Fibroblast of lung (primary cell): ENCODE measurements at regions not wholly inside any gene's neighbourhood (a gene's known extent, or its start where the extent isn't known, plus 50 kb on each side); places are given as distances from the start of the nearest gene placed in this dataset.

Experiments
- DNase-seq, 2 donors: peaks; one replicate each; pipeline versions ENCODE4 v3.0.0 to v3.0.0-alpha.2; 2010; ENCODE audit warnings: low read depth in 2 of 2
- H2AFZ ChIP-seq: 2 replicates; pipeline ENCODE4 v1.5.1; 2012; ENCODE audit warnings: low read length, control low read depth, inconsistent platforms
- H3K27ac ChIP-seq: 2 replicates; pipeline ENCODE4 v1.5.1; 2011; ENCODE audit warnings: low read length, control low read depth; ENCODE audit not compliant: insufficient read depth
- H3K27me3 ChIP-seq: 2 replicates; pipeline ENCODE4 v1.5.1; 2011; ENCODE audit warnings: mild to moderate bottlenecking, low read length; ENCODE audit not compliant: control insufficient read depth, insufficient read depth
- H3K36me3 ChIP-seq: 2 replicates; pipeline ENCODE4 v1.5.1; 2011; ENCODE audit warnings: low read length; ENCODE audit not compliant: control insufficient read depth, insufficient read depth
- H3K4me1 ChIP-seq: 2 replicates; pipeline ENCODE4 v1.5.1; 2011; ENCODE audit warnings: low read length; ENCODE audit not compliant: control insufficient read depth, insufficient read depth; ENCODE audit errors: extremely low read depth
- H3K4me2 ChIP-seq: 2 replicates; pipeline ENCODE4 v1.5.1; 2011; ENCODE audit warnings: low read length, control low read depth; ENCODE audit not compliant: insufficient read depth; ENCODE audit errors: extremely low read depth
- H3K4me3 ChIP-seq, 4 experiments: fragments of 200-600 bp in 1 of 4; sonication (generic) in 1 of 4; replicated peaks in 1 of 4; 2 replicates each; pipeline ENCODE4 v1.5.1; 2011 to 2016; ENCODE audit warnings: low read length in 4 of 4, low read depth in 3 of 4, mild to moderate bottlenecking in 3 of 4, control low read depth in 2 of 4, inconsistent platforms in 1 of 4, mixed read lengths in 1 of 4; ENCODE audit not compliant: insufficient read depth in 1 of 4; ENCODE audit errors: control extremely low read depth in 1 of 4
- H3K79me2 ChIP-seq: 2 replicates; pipeline ENCODE4 v1.5.1; 2012; ENCODE audit warnings: mild to moderate bottlenecking, low read length, inconsistent platforms; ENCODE audit not compliant: control insufficient read depth, insufficient read depth
- H3K9ac ChIP-seq: 2 replicates; pipeline ENCODE4 v1.5.1; 2011; ENCODE audit warnings: mild to moderate bottlenecking, low read length, control low read depth; ENCODE audit not compliant: insufficient read depth
- H3K9me3 ChIP-seq: 2 replicates; pipeline ENCODE4 v1.5.1; 2012; ENCODE audit warnings: low read depth, low read length; ENCODE audit not compliant: control insufficient read depth, insufficient read depth
- H4K20me1 ChIP-seq: 2 replicates; pipeline ENCODE4 v1.5.1; 2011; ENCODE audit warnings: low read length; ENCODE audit not compliant: control insufficient read depth, insufficient read depth; ENCODE audit errors: extremely low read depth
- EZH2 ChIP-seq: IDR thresholded peaks from 2 replicates; pipeline ENCODE4 v1.5.1; 2012; ENCODE audit warnings: low read length, control low read depth, mild to moderate bottlenecking; ENCODE audit errors: missing control alignments
- TF ChIP-seq, protein P1 (sequence below), 2 donors: IDR thresholded peaks in 1 of 2; conservative IDR thresholded peaks in 1 of 2; 1 replicate in 1 of 2; 2 replicates in 1 of 2; pipeline ENCODE4 v1.5.1; 2011 to 2012; ENCODE audit warnings: low read length in 2 of 2, control low read depth in 1 of 2, inconsistent platforms in 1 of 2, low read depth in 1 of 2, mild to moderate bottlenecking in 1 of 2

DNA sequence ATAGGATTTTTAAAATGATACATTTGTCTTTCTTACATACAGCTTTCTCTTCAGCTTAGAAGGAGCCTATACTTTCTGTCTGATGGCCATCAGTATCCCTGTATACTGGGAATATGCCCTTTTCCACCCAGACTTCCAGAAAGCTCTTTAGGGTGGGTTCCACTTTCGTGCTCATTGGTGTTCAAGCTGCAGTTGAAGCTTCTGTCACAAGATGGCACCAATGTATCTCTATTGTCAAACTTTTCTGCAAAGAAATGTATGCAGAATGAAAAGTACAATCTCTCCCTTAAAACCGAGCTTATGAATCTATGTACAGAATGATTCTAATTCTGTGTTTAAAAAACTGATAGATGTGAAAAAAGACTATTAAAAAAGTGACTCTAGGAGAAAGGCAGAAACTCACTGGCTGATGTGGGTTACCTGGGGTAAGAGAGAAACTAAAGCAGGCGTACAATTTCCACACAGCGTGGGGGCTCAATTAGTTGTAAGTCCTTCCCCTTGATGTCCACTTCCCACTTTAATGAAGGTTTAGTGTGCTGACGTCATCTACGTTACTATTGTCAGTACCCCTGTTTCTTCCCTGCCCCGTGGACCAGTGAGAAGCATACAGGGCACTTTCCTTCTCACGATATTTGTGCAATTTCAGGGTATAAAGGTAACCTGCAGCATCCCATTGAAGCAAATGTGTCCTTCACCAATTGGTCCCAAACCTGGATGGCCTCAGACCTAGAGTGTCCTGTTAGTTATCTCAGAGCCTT is 57.3 kb upstream of the TCEAL2 start:
- no peaks in the 10 kb centered on the region for H3K9me3 ChIP-seq
- no peaks in the 10 kb centered on the region for H3K27me3 ChIP-seq
- DNase-seq = peak; percentile 6 to 11
- H2AFZ ChIP-seq = no peak overlapping the region
- no peak overlapping the region for H3K9ac ChIP-seq
- H3K27ac ChIP-seq = no peak overlapping the region
- no peaks in the 10 kb centered on the region for H3K79me2 ChIP-seq
- H3K36me3 ChIP-seq = no peaks in the 10 kb centered on the region
- no peaks in the 10 kb centered on the region for H3K4me1 ChIP-seq
- H4K20me1 ChIP-seq = no peaks in the 10 kb centered on the region
- H3K4me3 ChIP-seq = no peak overlapping the region
- no peak overlapping the region for H3K4me2 ChIP-seq
- TF ChIP-seq, protein P1, sequence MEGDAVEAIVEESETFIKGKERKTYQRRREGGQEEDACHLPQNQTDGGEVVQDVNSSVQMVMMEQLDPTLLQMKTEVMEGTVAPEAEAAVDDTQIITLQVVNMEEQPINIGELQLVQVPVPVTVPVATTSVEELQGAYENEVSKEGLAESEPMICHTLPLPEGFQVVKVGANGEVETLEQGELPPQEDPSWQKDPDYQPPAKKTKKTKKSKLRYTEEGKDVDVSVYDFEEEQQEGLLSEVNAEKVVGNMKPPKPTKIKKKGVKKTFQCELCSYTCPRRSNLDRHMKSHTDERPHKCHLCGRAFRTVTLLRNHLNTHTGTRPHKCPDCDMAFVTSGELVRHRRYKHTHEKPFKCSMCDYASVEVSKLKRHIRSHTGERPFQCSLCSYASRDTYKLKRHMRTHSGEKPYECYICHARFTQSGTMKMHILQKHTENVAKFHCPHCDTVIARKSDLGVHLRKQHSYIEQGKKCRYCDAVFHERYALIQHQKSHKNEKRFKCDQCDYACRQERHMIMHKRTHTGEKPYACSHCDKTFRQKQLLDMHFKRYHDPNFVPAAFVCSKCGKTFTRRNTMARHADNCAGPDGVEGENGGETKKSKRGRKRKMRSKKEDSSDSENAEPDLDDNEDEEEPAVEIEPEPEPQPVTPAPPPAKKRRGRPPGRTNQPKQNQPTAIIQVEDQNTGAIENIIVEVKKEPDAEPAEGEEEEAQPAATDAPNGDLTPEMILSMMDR (conservative IDR thresholded peaks at IDR 0.05 in 1 of 2, IDR thresholded peaks at IDR 0.05 in 1 of 2; ENCODE audit: low read depth in 1 of 2, low read length in 2 of 2) = peak; percentile 26 to 40
- no peak for TF ChIP-seq EZH2

DNA sequence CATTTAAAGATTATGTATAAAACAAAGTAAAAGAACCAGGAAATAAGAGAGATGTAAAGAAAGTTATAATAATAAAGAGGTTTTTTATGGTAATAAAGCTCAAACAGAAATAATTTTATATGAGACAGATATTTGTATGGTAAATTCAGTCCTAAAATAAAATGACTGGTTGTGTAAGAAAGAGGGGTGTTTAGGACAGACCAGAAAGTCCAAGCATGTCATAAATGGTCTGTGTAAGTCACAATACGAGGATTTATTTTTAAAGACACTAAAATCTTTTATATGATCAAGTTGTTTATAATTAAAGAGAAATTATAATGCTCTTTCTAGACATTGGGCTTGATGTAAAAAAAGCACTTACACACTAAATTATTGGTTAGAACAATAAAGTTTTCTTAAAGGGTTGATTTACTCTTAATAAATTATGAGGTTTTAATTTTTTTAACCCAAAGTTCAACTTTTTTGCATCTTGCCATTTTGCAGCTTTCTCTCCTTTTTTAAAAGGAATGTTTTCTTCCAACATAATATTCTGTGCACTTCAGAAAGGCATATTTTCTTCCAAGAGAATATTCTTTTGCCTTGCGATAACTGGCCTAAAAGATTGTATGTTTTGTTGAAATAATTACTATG is 61.9 kb upstream of the TCEAL2 start:
- H2AFZ ChIP-seq = no peak overlapping the region
- TF ChIP-seq EZH2 = no peak
- TF ChIP-seq, protein P1 (conservative IDR thresholded peaks at IDR 0.05 in 1 of 2, IDR thresholded peaks at IDR 0.05 in 1 of 2; ENCODE audit: low read depth in 1 of 2, low read length in 2 of 2) = no peak
- no peaks in the 10 kb centered on the region for H4K20me1 ChIP-seq
- H3K27ac ChIP-seq = no peak overlapping the region
- no peak overlapping the region for H3K4me2 ChIP-seq
- no peak overlapping the region for H3K9ac ChIP-seq
- no peak overlapping the region for H3K4me3 ChIP-seq
- no peaks in the 10 kb centered on the region for H3K79me2 ChIP-seq
- H3K4me1 ChIP-seq = no peaks in the 10 kb centered on the region
- H3K9me3 ChIP-seq = no peaks in the 10 kb centered on the region
- DNase-seq = no peak
- no peaks in the 10 kb centered on the region for H3K27me3 ChIP-seq
- no peaks in the 10 kb centered on the region for H3K36me3 ChIP-seq

DNA sequence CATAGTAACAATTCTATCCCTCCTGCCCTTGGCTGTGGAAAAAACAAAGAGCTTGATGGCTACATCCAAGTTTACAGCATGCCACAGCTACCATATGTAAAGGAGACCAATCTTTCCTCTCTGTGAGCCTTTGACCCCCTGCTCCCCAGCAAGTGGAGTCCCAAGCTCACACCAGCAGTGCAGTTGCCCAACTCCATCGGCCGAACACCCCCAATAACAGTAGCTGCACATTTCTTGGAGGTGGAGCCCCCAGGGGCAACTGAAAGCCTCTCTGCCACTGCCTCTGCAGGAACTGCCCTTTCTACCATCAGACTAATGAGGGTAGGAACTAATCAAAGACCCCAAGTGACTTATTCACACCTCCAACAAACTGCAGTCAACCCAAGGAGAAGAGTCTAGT is 81.0 kb upstream of the TCEAL2 start:
- Histone ChIP-seq H3K9ac (no peak overlapping the region), H3K36me3 (no peaks in the 10 kb centered on the region), H4K20me1 (no peaks in the 10 kb centered on the region), H2AFZ (no peak overlapping the region), H3K4me2 (no peak overlapping the region), H3K27ac (no peak overlapping the region), H3K79me2 (no peaks in the 10 kb centered on the region), H3K4me3 (no peak overlapping the region), H3K4me1 (no peaks in the 10 kb centered on the region), H3K9me3 (no peaks in the 10 kb centered on the region), H3K27me3 (no peaks in the 10 kb centered on the region)
- no peak for DNase-seq
- TF ChIP-seq, protein P1 (conservative IDR thresholded peaks at IDR 0.05 in 1 of 2, IDR thresholded peaks at IDR 0.05 in 1 of 2; ENCODE audit: low read depth in 1 of 2, low read length in 2 of 2) = no peak
- TF ChIP-seq EZH2 = no peak
